Breast epithelium (tissue), 4 donors: ENCODE measurements at regions not wholly inside any gene's neighbourhood (a gene's known extent, or its start where the extent isn't known, plus 50 kb on each side); places are given as distances from the start of the nearest gene placed in this dataset.

ENCODE experiments used
- DNase-seq, 2 donors: peaks; one replicate each; pipeline ENCODE4 v3.0.0-alpha.2; 2019; ENCODE audit warnings: low spot score in 2 of 2
- H3K27ac ChIP-seq, 2 donors: fragments of 200-600 bp; sonication (generic) in 1 of 2; one replicate each; pipeline ENCODE4 v1.5.1; 2016 to 2019; ENCODE audit warnings: mild to moderate bottlenecking in 1 of 2
- H3K27me3 ChIP-seq, 2 donors: fragments of 200-600 bp; sonication (generic) in 1 of 2; one replicate each; pipeline versions ENCODE4 v1.5.1 to v1.6.0; 2017 to 2019; ENCODE audit warnings: control low read depth in 1 of 2, mild to moderate bottlenecking in 1 of 2
- H3K36me3 ChIP-seq: fragments of 200-600 bp; one replicate; pipeline ENCODE4 v1.5.1; 2019
- H3K4me1 ChIP-seq, 2 donors: fragments of 200-600 bp; sonication (generic); one replicate each; pipeline ENCODE4 v1.5.1; 2016 to 2019; ENCODE audit warnings: control low read depth in 1 of 2
- H3K4me3 ChIP-seq, 3 donors: fragments of 200-600 bp; sonication (generic); 1 replicate in 2 of 3; 2 replicates in 1 of 3; pipeline ENCODE4 v1.5.1; 2016 to 2019; ENCODE audit warnings: mild to moderate bottlenecking in 3 of 3, moderate library complexity in 2 of 3
- H3K9me3 ChIP-seq, 2 donors: fragments of 200-600 bp; sonication (generic) in 1 of 2; one replicate each; pipeline ENCODE4 v1.5.1; 2016 to 2019; ENCODE audit warnings: control low read depth in 1 of 2
- CTCF ChIP-seq, 3 donors: fragments of 450-650 bp; IDR thresholded peaks; one replicate each; pipeline ENCODE4 v1.5.1; 2016 to 2017; ENCODE audit warnings: antibody characterized with exemption in 3 of 3, mild to moderate bottlenecking in 3 of 3, moderate library complexity in 3 of 3
- POLR2A ChIP-seq: fragments of 450-650 bp; IDR thresholded peaks from one replicate; pipeline ENCODE4 v1.6.1; 2016; ENCODE audit warnings: antibody characterized with exemption, mild to moderate bottlenecking, moderate library complexity
- POLR2AphosphoS5 ChIP-seq, 3 donors: sonication (generic); formaldehyde crosslinking; IDR thresholded peaks; one replicate each; pipeline ENCODE4 v1.6.1; 2017; ENCODE audit warnings: antibody characterized with exemption in 3 of 3
- intact Hi-C: fragments of 100-400 bp; cut with DNase I; formaldehyde crosslinking; loops from one replicate; pipeline ENCODE4 v1.15.1; 2023; ENCODE audit warnings: low total_unique reads

GRCh38 chr5:7330256-7330655, 65.7 kb upstream of the ADCY2 start:
- H3K4me3 ChIP-seq = no peak overlapping the region
- intact Hi-C loops = no loop called here
- no peaks in the 10 kb centered on the region for H3K4me1 ChIP-seq
- no peak for DNase-seq
- no peak for TF ChIP-seq CTCF (IDR thresholded peaks at IDR 0.05)
- no peak for TF ChIP-seq POLR2AphosphoS5 (IDR thresholded peaks at IDR 0.05)
- no peak for TF ChIP-seq POLR2A
- H3K36me3 ChIP-seq = no peaks in the 10 kb centered on the region
- H3K27me3 ChIP-seq = no peaks in the 10 kb centered on the region
- H3K27ac ChIP-seq = no peak overlapping the region
- H3K9me3 ChIP-seq = no peaks in the 10 kb centered on the region

- intact Hi-C loops = no loop called here
- Histone ChIP-seq H3K27me3 (no peaks in the 10 kb centered on the region), H3K27ac (no peak overlapping the region), H3K36me3 (no peaks in the 10 kb centered on the region), H3K9me3 (no peaks in the 10 kb centered on the region), H3K4me3 (no peak overlapping the region), H3K4me1 (no peaks in the 10 kb centered on the region)
- no peak for DNase-seq
- TF ChIP-seq POLR2AphosphoS5 (IDR thresholded peaks at IDR 0.05) (no peak), POLR2A (no peak), CTCF (IDR thresholded peaks at IDR 0.05) (no peak)
These were observed 64.8 kb upstream of the ADCY2 start for GRCh38 chr5:7331131-7331530.
